ENCODE measurements at regions not wholly inside any gene's neighbourhood (a gene's known extent, or its start where the extent isn't known, plus 50 kb on each side); places are given as distances from the start of the nearest gene placed in this dataset.
"Not testable (repeated sequence)": the region's sequence is repeated elsewhere in the genome, so short reads cannot be mapped to it uniquely, and the experiment has no call there.

- DNase-seq (ENCODE audit: low read depth in 2 of 2) = no peak
Measured at GRCh38 chr6:103791458-103791857, 1068.3 kb downstream of the HACE1 start.

GRCh38 chr6:103784117-103784516 lies 1075.6 kb downstream of the HACE1 start:
- no peak for DNase-seq (ENCODE audit: low read depth in 2 of 2)

GRCh38 chr6:103783329-103783728 lies 1076.4 kb downstream of the HACE1 start:
- DNase-seq (ENCODE audit: low read depth in 2 of 2) = no peak

GRCh38 chr6:103769431-103769830 lies 1090.3 kb downstream of the HACE1 start:
- no peak for DNase-seq (ENCODE audit: low read depth in 2 of 2)

- DNase-seq (ENCODE audit: low read depth in 2 of 2) = no peak
Measured at GRCh38 chr6:103750603-103751002, 1109.1 kb downstream of the HACE1 start.

- DNase-seq (ENCODE audit: low read depth in 2 of 2) = no peak
Measured at GRCh38 chr6:103734016-103734415, 1125.7 kb downstream of the HACE1 start.

- no peak for DNase-seq (ENCODE audit: low read depth in 2 of 2)
Measured at GRCh38 chr6:103729658-103730057, 1130.1 kb downstream of the HACE1 start.

- no peak for DNase-seq (ENCODE audit: low read depth in 2 of 2)
Measured at GRCh38 chr6:103723438-103724322, 1136.0 kb downstream of the HACE1 start.

GRCh38 chr6:103722683-103723082 lies 1137.0 kb downstream of the HACE1 start:
- DNase-seq (ENCODE audit: low read depth in 2 of 2) = no peak

- no peak for DNase-seq (ENCODE audit: low read depth in 2 of 2)
Measured at GRCh38 chr6:103721923-103722322, 1137.8 kb downstream of the HACE1 start.

GRCh38 chr6:103720393-103720792 lies 1139.3 kb downstream of the HACE1 start:
- no peak for DNase-seq (ENCODE audit: low read depth in 2 of 2)

- no peak for DNase-seq (ENCODE audit: low read depth in 2 of 2)
Measured at GRCh38 chr6:103719545-103719944, 1140.2 kb downstream of the HACE1 start.

GRCh38 chr6:103715269-103715668 lies 1144.5 kb downstream of the HACE1 start:
- no peak for DNase-seq (ENCODE audit: low read depth in 2 of 2)

- not testable (repeated sequence) for DNase-seq (ENCODE audit: low read depth in 2 of 2)
Measured at GRCh38 chr6:103709236-103709635, 1150.5 kb downstream of the HACE1 start.

- no peak for DNase-seq (ENCODE audit: low read depth in 2 of 2)
Measured at GRCh38 chr6:103707596-103708325, 1152.0 kb downstream of the HACE1 start.

GRCh38 chr6:103699769-103700168 lies 1160.0 kb downstream of the HACE1 start:
- DNase-seq (ENCODE audit: low read depth in 2 of 2) = no peak

GRCh38 chr6:103687430-103687829 lies 1172.3 kb downstream of the HACE1 start:
- no peak for DNase-seq (ENCODE audit: low read depth in 2 of 2)

- no peak for DNase-seq (ENCODE audit: low read depth in 2 of 2)
Measured at GRCh38 chr6:103680116-103680515, 1179.6 kb downstream of the HACE1 start.

GRCh38 chr6:103677290-103677689 lies 1182.4 kb downstream of the HACE1 start:
- no peak for DNase-seq (ENCODE audit: low read depth in 2 of 2)

GRCh38 chr6:103675807-103676406 lies 1183.8 kb downstream of the HACE1 start:
- DNase-seq (ENCODE audit: low read depth in 2 of 2) = no peak

- no peak for DNase-seq (ENCODE audit: low read depth in 2 of 2)
Measured at GRCh38 chr6:103674790-103675189, 1184.9 kb downstream of the HACE1 start.

GRCh38 chr6:103672169-103672568 lies 1187.5 kb downstream of the HACE1 start:
- DNase-seq (ENCODE audit: low read depth in 2 of 2) = no peak

GRCh38 chr6:103629613-103630012 lies 1230.1 kb downstream of the HACE1 start:
- no peak for DNase-seq (ENCODE audit: low read depth in 2 of 2)
